ENCODE measurements at regions not wholly inside any gene's neighbourhood (a gene's known extent, or its start where the extent isn't known, plus 50 kb on each side); places are given as distances from the start of the nearest gene placed in this dataset.
"Not testable (repeated sequence)": the region's sequence is repeated elsewhere in the genome, so short reads cannot be mapped to it uniquely, and the experiment has no call there.

GRCh38 chr2:118791483-118791882 is 56.0 kb downstream of the EN1 start:
- no peak for DNase-seq (ENCODE audit: low read depth, low spot score)

GRCh38 chr2:118786746-118787145 is 60.7 kb downstream of the EN1 start:
- no peak for DNase-seq (ENCODE audit: low read depth, low spot score)

- DNase-seq (ENCODE audit: low read depth, low spot score), result no peak
These were observed 62.6 kb downstream of the EN1 start for GRCh38 chr2:118784860-118785259.

GRCh38 chr2:118779362-118779761 is 68.1 kb downstream of the EN1 start:
- DNase-seq (ENCODE audit: low read depth, low spot score), result no peak

- DNase-seq (ENCODE audit: low read depth, low spot score), result peak; percentile 80
These were observed 72.9 kb downstream of the EN1 start for GRCh38 chr2:118774458-118775133.

GRCh38 chr2:118773826-118774225 is 73.6 kb downstream of the EN1 start:
- no peak for DNase-seq (ENCODE audit: low read depth, low spot score)

GRCh38 chr2:118772487-118773200 is 74.8 kb downstream of the EN1 start:
- no peak for DNase-seq (ENCODE audit: low read depth, low spot score)

- DNase-seq (ENCODE audit: low read depth, low spot score), result no peak
These were observed 77.6 kb downstream of the EN1 start for GRCh38 chr2:118769707-118770400.

- peak; percentile 18 for DNase-seq (ENCODE audit: low read depth, low spot score)
These were observed 80.6 kb downstream of the EN1 start for GRCh38 chr2:118766871-118767270.

GRCh38 chr2:118764855-118765254 is 82.6 kb downstream of the EN1 start:
- DNase-seq (ENCODE audit: low read depth, low spot score), result no peak

GRCh38 chr2:118763797-118764196 is 83.7 kb downstream of the EN1 start:
- DNase-seq (ENCODE audit: low read depth, low spot score), result peak; percentile 34

- DNase-seq (ENCODE audit: low read depth, low spot score), result no peak
These were observed 85.2 kb downstream of the EN1 start for GRCh38 chr2:118762290-118762689.

GRCh38 chr2:118761771-118762170 is 85.7 kb downstream of the EN1 start:
- no peak for DNase-seq (ENCODE audit: low read depth, low spot score)

- DNase-seq (ENCODE audit: low read depth, low spot score), result no peak
These were observed 91.5 kb downstream of the EN1 start for GRCh38 chr2:118755901-118756300.

GRCh38 chr2:118755384-118755783 is 92.1 kb downstream of the EN1 start:
- no peak for DNase-seq (ENCODE audit: low read depth, low spot score)

GRCh38 chr2:118752762-118753429 is 94.6 kb downstream of the EN1 start:
- DNase-seq (ENCODE audit: low read depth, low spot score), result no peak

- DNase-seq (ENCODE audit: low read depth, low spot score), result peak; percentile 80
These were observed 96.4 kb downstream of the EN1 start for GRCh38 chr2:118750959-118751565.

GRCh38 chr2:118748245-118748885 is 99.1 kb downstream of the EN1 start:
- no peak for DNase-seq (ENCODE audit: low read depth, low spot score)

GRCh38 chr2:118747637-118748036 is 99.8 kb downstream of the EN1 start:
- no peak for DNase-seq (ENCODE audit: low read depth, low spot score)

- no peak for DNase-seq (ENCODE audit: low read depth, low spot score)
These were observed 100.4 kb downstream of the EN1 start for GRCh38 chr2:118747066-118747465.

- not testable (repeated sequence) for DNase-seq (ENCODE audit: low read depth, low spot score)
These were observed 102.7 kb downstream of the EN1 start for GRCh38 chr2:118744682-118745181.
